Stimulated activated CD4-positive, alpha-beta T cell treated with anti-CD3 and anti-CD28 coated beads, Interleukin-1b, Interleukin-23, amount 100 ng/mL, for 4 hours (primary cell): ENCODE measurements at regions not wholly inside any gene's neighbourhood (a gene's known extent, or its start where the extent isn't known, plus 50 kb on each side); places are given as distances from the start of the nearest gene placed in this dataset.
"Not testable (repeated sequence)": the region's sequence is repeated elsewhere in the genome, so short reads cannot be mapped to it uniquely, and the experiment has no call there.

ENCODE experiments used
- DNase-seq, 2 donors: peaks; one replicate each; pipeline ENCODE4 v3.0.0-alpha.2; 2020; ENCODE audit warnings: low read depth in 2 of 2

GRCh38 chr22:47310601-47311000, 548.2 kb downstream of the TBC1D22A start:
- DNase-seq = no peak

GRCh38 chr22:47309946-47310345, 547.5 kb downstream of the TBC1D22A start:
- no peak for DNase-seq

GRCh38 chr22:47309476-47309875, 547.0 kb downstream of the TBC1D22A start:
- no peak for DNase-seq

- no peak for DNase-seq
Observed at GRCh38 chr22:47308886-47309285, 546.4 kb downstream of the TBC1D22A start.

GRCh38 chr22:47307822-47308221, 545.4 kb downstream of the TBC1D22A start:
- DNase-seq = no peak

GRCh38 chr22:47307326-47307725, 544.9 kb downstream of the TBC1D22A start:
- no peak for DNase-seq

GRCh38 chr22:47304854-47305253, 542.4 kb downstream of the TBC1D22A start:
- DNase-seq = no peak

GRCh38 chr22:47304191-47304831, 541.9 kb downstream of the TBC1D22A start:
- DNase-seq = no peak

- DNase-seq = no peak
Observed at GRCh38 chr22:47303161-47303890, 540.9 kb downstream of the TBC1D22A start.

GRCh38 chr22:47302587-47302986, 540.1 kb downstream of the TBC1D22A start:
- DNase-seq = not testable (repeated sequence)

GRCh38 chr22:47301820-47302475, 539.5 kb downstream of the TBC1D22A start:
- no peak for DNase-seq

GRCh38 chr22:47300698-47301405, 538.4 kb downstream of the TBC1D22A start:
- DNase-seq = no peak

- no peak for DNase-seq
Observed at GRCh38 chr22:47299863-47300697, 537.6 kb downstream of the TBC1D22A start.

- DNase-seq = no peak
Observed at GRCh38 chr22:47299211-47299862, 536.9 kb downstream of the TBC1D22A start.

GRCh38 chr22:47298017-47298785, 535.8 kb downstream of the TBC1D22A start:
- no peak for DNase-seq

- DNase-seq = no peak
Observed at GRCh38 chr22:47297261-47298016, 535.0 kb downstream of the TBC1D22A start.

GRCh38 chr22:47296405-47297260, 534.2 kb downstream of the TBC1D22A start:
- no peak for DNase-seq

- no peak for DNase-seq
Observed at GRCh38 chr22:47295982-47296381, 533.5 kb downstream of the TBC1D22A start.
